GM19455 (cell line): ENCODE measurements at regions not wholly inside any gene's neighbourhood (a gene's known extent, or its start where the extent isn't known, plus 50 kb on each side); places are given as distances from the start of the nearest gene placed in this dataset.
"Not testable (repeated sequence)": the region's sequence is repeated elsewhere in the genome, so short reads cannot be mapped to it uniquely, and the experiment has no call there.

ENCODE experiments used
- ATAC-seq: cut with Tn5 transposase; IDR thresholded peaks from one replicate; pipeline ENCODE4 v1.9.1; 2021; ENCODE audit not compliant: unreplicated experiment

DNA sequence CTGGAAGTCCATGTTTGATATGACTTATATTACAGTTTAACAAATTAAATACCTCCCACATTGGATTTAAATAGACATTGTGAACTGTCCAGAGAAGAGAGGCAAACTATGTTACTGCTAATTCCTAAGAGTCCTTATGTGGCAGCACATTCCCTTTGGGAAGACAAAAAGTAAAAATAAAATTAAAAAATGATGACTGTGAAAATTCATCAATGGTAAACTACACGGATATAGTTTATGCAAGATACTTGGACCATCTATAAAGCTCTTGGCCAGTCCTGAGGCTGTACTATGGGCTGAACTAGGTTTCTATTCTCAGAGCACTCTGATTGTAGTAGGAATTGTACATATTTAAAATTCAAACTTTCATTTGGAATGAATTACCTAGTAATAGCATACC, 206.4 kb downstream of the LRRK2 start:
- ATAC-seq: no peak

- no peak for ATAC-seq
Measured at GRCh38 chr12:40435251-40435650, 210.5 kb downstream of the LRRK2 start.

DNA sequence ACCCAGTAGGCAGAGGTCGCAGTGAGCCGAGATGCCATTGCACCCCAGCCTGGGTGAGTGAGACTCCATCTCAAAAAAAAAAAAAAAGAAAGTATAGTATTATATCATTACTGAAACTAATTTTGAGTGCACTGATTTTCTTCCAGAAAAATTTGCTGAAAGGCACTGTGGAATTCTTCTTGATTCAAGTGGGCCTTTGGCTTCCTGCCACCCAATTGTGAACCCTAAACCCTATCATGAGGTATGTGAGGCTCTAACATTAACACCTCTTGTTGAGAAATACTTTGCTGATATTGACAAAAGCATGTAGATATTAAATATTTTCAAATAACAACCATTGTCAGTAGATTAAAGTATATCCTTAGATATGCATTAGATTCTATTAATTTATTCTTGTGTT, 211.2 kb downstream of the LRRK2 start:
- no peak for ATAC-seq

- ATAC-seq: no peak
Measured at GRCh38 chr12:40436564-40436963, 211.8 kb downstream of the LRRK2 start.

- no peak for ATAC-seq
Measured at GRCh38 chr12:40439771-40440492, 215.1 kb downstream of the LRRK2 start.

GRCh38 chr12:40444174-40444573, 219.4 kb downstream of the LRRK2 start:
- no peak for ATAC-seq

- peak; percentile 70 for ATAC-seq
Measured at GRCh38 chr12:40446385-40446784, 221.6 kb downstream of the LRRK2 start.

GRCh38 chr12:40448523-40448922, 223.7 kb downstream of the LRRK2 start:
- not testable (repeated sequence) for ATAC-seq

GRCh38 chr12:40451661-40452060, 226.9 kb downstream of the LRRK2 start:
- no peak for ATAC-seq

- no peak for ATAC-seq
Measured at GRCh38 chr12:40464121-40464520, 228.1 kb upstream of the CNTN1 start.

DNA sequence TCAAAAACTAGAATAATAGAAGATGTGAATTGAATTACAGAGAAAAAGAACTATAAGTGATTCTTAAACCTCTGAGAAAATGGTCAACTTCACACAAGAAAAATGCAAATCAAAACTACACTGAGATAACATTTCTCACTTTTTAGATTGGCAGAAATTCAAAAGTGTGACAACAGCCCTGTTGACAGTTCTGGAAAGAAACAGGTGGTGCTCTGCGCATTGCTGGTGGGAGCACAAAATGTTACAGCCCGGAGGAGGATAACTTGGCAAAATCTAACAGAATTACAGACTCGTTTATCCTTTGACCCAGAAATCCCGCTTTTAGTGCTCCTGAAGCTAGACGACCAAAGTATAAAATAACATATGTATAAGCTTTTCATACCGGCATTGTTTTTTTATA, 222.5 kb upstream of the CNTN1 start:
- ATAC-seq: no peak

DNA sequence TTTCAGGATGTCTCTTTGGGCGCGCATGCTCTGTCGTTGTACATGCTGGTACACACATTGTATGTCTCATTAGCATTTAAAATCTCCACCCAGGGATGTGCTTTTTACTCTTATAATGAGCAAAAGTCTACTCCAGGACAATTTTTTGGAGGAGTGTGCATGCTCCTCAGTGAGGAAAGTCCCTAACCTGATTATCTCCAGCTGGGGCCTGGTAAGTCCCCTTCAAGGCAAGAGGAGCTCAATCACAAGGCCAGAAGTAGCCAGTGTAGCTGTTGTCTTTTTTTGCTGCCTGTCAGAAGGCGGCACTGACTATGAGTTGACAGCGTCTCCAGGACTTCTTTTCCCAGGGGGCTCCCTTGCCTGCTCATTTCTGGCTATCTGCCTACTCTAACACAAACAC, 218.3 kb upstream of the CNTN1 start:
- ATAC-seq: no peak

DNA sequence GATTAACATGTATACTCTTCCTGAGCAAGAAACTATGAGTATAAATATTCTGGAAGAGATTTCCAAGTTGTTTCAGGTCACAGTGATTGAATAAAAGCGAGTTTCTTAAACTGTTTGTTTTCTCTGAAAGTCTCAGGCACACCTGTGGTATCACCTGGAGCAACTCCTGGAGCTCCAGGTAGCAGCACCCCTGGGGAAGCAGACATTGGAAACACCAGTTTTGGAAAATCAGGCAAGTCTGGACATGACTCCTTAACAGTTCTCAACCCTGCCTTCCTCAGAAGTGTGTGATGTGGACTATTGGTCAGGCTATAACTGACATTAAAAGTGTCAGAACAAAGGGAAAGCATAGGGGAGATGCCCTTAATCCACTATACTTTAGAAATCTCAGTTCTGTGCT, 217.6 kb upstream of the CNTN1 start:
- no peak for ATAC-seq

DNA sequence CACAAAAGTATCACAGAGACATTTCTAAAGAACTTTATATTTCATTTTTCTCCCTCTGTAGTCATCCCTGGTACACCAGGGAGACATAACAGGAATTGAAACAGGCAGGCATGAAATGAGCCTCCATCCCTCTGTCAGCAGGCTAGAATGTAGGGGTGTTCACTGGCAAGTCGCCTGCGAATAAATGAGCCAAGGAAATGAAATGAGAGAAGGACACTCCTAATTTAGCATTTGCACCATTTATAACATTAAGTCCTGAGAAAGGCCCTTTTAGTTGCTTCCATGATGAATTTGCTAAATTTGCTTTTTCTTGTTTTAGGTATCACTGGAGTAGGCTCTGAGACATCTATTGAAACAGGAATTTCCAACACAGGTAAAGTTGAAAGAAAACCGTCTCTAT, 192.4 kb upstream of the CNTN1 start:
- ATAC-seq: no peak

GRCh38 chr12:40502322-40502721, 189.9 kb upstream of the CNTN1 start:
- ATAC-seq: no peak

- ATAC-seq: no peak
Measured at GRCh38 chr12:40505327-40505726, 186.9 kb upstream of the CNTN1 start.

DNA sequence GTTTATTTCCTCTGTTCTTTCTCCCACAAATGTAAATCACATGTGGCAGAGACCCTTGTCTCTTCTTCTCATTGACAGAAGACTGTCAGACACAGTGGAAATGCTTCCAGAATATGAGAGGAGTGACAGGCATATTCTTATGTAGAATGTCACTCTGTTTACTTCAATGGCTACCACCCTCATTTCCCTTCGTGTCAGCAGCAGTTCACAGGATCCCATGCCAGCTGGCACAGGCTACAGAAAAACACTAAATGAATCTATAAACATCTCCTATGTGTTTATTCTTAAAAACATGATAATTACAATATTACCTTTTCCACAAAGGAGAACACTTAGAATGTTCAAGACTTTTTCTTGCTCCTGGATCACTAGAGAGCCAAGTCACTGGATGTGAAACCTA, 183.8 kb upstream of the CNTN1 start:
- no peak for ATAC-seq

GRCh38 chr12:40511341-40511740, 180.9 kb upstream of the CNTN1 start:
- ATAC-seq: no peak

DNA sequence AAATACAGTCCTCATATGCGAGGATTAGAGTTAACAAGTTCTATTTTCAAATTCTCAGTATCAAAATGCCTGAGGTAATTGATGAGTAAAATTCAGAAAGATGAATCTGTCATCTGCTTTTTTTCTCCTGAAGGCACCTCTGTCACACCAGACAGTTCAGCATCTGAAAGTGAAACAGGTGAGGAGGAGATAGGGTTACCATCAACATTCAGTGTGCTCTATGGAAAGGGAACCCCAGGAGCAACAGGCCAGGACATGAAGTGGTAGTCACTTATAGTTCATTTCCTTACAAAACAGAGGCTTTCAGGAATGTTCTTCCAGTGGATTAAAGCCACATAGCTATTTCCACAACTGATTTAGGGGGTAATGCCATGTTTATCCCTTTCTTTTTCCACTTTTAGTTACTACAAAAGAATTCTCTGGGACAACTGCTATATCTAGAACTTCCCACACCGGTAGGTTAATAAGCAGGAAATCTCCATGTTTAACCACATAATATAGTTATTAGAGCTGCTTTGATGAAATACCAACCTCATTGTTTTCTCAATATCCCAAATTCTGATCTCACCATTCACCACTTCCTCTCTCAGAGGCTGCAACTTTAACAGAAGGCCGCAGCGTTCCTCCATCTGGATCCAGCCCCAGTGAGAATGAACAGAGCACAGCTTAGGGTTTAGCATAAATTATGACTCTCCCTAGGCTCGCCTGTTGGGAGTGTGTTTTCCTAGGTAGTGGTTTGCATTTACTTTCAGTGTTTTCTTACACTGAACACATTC, 177.0 kb upstream of the CNTN1 start:
- peak; percentile 53 for ATAC-seq

DNA sequence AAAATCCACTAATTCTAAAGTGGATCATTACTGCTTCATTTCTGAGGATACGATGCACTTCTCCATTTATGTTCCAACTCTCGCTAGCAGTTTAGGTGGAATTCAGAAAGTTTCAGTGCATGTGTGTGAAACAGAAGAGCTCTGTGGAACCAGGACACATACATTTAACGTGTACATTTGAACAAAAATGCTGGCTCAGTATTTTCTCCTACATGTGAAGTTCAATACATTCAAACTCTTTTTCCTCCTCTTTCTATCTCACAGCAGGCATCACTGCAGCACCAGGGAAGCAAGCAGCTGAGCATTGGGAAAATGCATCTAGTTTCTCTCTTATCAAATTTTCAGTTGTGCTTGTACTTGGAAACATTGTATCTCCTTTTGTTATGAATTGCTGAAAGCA, 169.4 kb upstream of the CNTN1 start:
- no peak for ATAC-seq

- ATAC-seq: no peak
Measured at GRCh38 chr12:40525054-40525453, 167.2 kb upstream of the CNTN1 start.

DNA sequence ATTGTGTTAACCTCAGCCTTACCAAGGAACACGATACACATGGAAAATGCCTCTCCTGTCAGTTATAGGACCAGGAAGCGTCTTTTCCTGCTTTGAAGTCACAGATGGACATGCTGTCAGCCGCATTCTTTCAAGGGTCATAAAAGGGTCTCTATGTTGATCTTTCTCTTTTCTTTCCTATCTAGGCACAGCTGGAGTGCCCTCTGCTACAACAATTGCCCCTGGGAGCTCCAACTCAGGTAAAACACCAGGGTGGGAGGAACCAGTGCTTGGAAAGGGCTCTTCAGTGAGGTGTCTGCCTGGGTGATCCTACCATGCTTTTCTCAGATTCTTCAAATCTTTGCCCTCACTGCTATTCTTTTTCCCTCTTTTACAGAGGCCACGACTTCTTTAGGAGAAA, 157.4 kb upstream of the CNTN1 start:
- ATAC-seq: no peak

DNA sequence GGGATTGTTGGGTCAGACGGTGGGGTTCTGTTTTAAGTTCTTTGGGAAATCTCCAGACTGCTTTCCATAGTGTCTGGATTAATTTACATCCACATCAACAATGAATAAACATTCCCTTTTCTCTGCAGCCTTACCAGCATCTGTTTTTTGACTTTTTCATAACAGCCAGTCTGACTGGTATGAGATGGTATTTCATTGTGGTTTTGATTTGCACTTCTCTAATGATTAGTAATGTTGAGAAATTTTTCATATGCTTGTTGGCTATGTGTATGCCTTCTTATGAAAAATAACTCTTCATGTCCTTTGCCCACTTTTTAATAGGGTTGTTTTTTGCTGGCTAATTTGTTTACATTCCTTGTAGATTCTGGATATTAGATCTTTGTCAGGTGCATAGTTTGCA, 140.8 kb upstream of the CNTN1 start:
- ATAC-seq: no peak
